GM21619 (cell line): ENCODE measurements at regions not wholly inside any gene's neighbourhood (a gene's known extent, or its start where the extent isn't known, plus 50 kb on each side); places are given as distances from the start of the nearest gene placed in this dataset.
"Not testable (repeated sequence)": the region's sequence is repeated elsewhere in the genome, so short reads cannot be mapped to it uniquely, and the experiment has no call there.

ENCODE experiments used
- ATAC-seq: cut with Tn5 transposase; IDR thresholded peaks from one replicate; pipeline ENCODE4 v1.9.1; 2021; ENCODE audit not compliant: unreplicated experiment

- not testable (repeated sequence) for ATAC-seq
These were observed 57.4 kb upstream of the NUTM2D start for GRCh38 chr10:87300163-87300562.

- ATAC-seq = peak; percentile 96
These were observed 56.0 kb upstream of the NUTM2D start for GRCh38 chr10:87301466-87302115.

DNA sequence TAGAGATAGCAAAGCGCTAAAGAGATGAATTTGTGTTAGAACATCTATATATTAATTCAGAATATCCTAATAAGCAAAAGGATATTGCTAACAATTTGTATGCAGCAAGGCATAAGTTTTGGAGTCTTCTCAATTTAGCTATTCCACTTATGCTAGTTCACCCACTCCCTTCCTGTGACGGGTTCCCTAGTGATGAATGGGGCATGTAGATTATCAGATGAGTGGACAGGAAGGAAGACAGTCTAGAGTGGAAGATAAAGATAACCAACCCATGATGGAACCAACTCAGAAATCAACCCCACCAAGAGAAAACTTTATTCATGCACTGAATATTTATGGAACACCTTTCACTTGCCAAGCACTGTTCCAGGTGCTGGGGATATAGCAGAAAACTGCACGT lies 55.4 kb upstream of the NUTM2D start:
- ATAC-seq = not testable (repeated sequence)

DNA sequence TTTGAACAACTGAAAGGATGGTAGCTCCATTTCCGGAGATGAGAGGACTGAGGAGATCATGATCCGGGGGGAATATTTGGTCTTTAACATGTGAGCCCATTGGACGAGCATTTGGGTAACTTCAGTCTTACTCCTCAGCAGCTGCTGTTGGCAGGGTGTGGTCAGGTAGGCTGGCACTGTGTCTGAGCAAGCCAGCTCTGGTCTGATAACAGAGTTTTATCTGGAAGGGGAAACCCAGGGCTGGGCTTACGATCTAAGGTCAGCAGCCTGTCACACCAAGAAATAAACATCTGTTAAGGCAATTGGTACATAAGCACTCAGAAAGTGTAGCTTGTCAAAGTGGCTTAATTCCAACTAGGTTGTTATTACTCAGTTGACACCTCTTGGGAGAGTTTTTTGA lies 53.8 kb upstream of the NUTM2D start:
- ATAC-seq = not testable (repeated sequence)

- not testable (repeated sequence) for ATAC-seq
These were observed 50.9 kb upstream of the NUTM2D start for GRCh38 chr10:87306681-87307080.
